ENCODE measurements at regions not wholly inside any gene's neighbourhood (a gene's known extent, or its start where the extent isn't known, plus 50 kb on each side); places are given as distances from the start of the nearest gene placed in this dataset.

DNA sequence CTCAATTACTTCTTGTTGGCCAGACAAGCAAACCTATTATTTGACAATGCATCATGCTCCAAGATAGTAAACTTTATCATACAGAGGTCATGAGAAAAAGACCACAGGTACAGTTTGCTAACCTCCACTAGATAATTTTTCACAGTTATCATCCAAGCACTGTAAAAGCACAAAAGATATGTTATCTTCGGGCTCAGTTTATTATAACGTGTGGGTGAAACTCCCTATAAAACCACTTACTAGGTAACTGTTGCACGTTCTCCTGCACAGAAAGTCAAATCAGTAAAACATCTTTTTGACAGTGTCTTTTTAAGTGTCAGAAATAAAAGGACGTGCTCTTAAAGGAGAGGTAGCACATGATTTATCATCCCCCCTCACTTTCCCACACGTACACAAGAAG, 94.7 kb upstream of the BCL11A start:
- TF ChIP-seq, protein P1, sequence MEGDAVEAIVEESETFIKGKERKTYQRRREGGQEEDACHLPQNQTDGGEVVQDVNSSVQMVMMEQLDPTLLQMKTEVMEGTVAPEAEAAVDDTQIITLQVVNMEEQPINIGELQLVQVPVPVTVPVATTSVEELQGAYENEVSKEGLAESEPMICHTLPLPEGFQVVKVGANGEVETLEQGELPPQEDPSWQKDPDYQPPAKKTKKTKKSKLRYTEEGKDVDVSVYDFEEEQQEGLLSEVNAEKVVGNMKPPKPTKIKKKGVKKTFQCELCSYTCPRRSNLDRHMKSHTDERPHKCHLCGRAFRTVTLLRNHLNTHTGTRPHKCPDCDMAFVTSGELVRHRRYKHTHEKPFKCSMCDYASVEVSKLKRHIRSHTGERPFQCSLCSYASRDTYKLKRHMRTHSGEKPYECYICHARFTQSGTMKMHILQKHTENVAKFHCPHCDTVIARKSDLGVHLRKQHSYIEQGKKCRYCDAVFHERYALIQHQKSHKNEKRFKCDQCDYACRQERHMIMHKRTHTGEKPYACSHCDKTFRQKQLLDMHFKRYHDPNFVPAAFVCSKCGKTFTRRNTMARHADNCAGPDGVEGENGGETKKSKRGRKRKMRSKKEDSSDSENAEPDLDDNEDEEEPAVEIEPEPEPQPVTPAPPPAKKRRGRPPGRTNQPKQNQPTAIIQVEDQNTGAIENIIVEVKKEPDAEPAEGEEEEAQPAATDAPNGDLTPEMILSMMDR (IDR thresholded peaks at IDR 0.05; ENCODE audit: low read depth, low read length, poor library complexity, severe bottlenecking), result no peak
- TF ChIP-seq EZH2phosphoT487 (IDR thresholded peaks at IDR 0.05; ENCODE audit: borderline replicate concordance, low read length), result no peak

All from DOHH2 (cell line).